Endothelial cell of umbilical vein (primary cell): ENCODE measurements at regions not wholly inside any gene's neighbourhood (a gene's known extent, or its start where the extent isn't known, plus 50 kb on each side); places are given as distances from the start of the nearest gene placed in this dataset.

Experiments used
- BruUV-seq: library from RNA; stranded (reverse); fragments of 400-500 nt; replicated peaks from 2 replicates; lab custom pipeline; 2021; lab: Mats Ljungman, UMichigan
- CTCF ChIA-PET: fragments of 300-600, 350-600 bp; sonication (Branson Sonifier 250); formaldehyde crosslinking; loops from one replicate; lab custom pipeline; 2021; ENCODE audit warnings: antibody characterized with exemption, inconsistent platforms; lab: Charles Lee
- POLR2A ChIA-PET: fragments of 300-600, 350-600 bp; sonication (Branson Sonifier 250); formaldehyde crosslinking; loops from one replicate; lab custom pipeline; 2021; ENCODE audit warnings: antibody characterized with exemption, inconsistent platforms; lab: Charles Lee
- DNase-seq: peaks from one replicate; pipeline ENCODE4 v3.0.0-alpha.2; 2011; ENCODE audit warnings: low read depth, low spot score
- FAIRE-seq: peaks from 2 replicates; lab custom pipeline; 2011; peaks lifted over from hg19 to GRCh38; lab: Jason Lieb, UNC
- H2AFZ ChIP-seq: 2 replicates; pipeline ENCODE4 v1.6.0; 2012; ENCODE audit warnings: low read depth, low read length, control low read depth, inconsistent platforms
- H3K27ac ChIP-seq: 2 replicates; pipeline ENCODE4 v1.5.1; 2011; ENCODE audit warnings: low read depth, mild to moderate bottlenecking, control low read depth, low read length, moderate library complexity; ENCODE audit not compliant: insufficient read depth
- H3K27me3 ChIP-seq, 2 experiments: 2 replicates each; pipeline versions ENCODE4 v1.6.0 to v1.6.1; 2011; ENCODE audit warnings: low read length in 2 of 2, mixed read lengths in 1 of 2; ENCODE audit not compliant: control insufficient read depth in 2 of 2, insufficient read depth in 2 of 2
- H3K36me3 ChIP-seq, 2 experiments: 2 replicates in 1 of 2; 3 replicates in 1 of 2; pipeline ENCODE4 v1.5.1; 2011; ENCODE audit warnings: low read length in 2 of 2, mild to moderate bottlenecking in 1 of 2, moderate library complexity in 1 of 2; ENCODE audit not compliant: control insufficient read depth in 2 of 2, insufficient read depth in 2 of 2; ENCODE audit errors: extremely low read depth in 1 of 2
- H3K4me1 ChIP-seq: 3 replicates; pipeline ENCODE4 v1.5.1; 2011; ENCODE audit warnings: mild to moderate bottlenecking, low read length; ENCODE audit not compliant: control insufficient read depth, insufficient read depth; ENCODE audit errors: extremely low read depth
- H3K4me2 ChIP-seq: 2 replicates; pipeline ENCODE4 v1.6.1; 2011; ENCODE audit warnings: low read length, control low read depth, mixed read lengths; ENCODE audit not compliant: insufficient read depth
- H3K4me3 ChIP-seq, 3 experiments: fragments of 200-600 bp in 1 of 3; sonication (generic), shearing (Covaris generic) in 1 of 3; replicated peaks in 1 of 3; 2 replicates each; pipeline ENCODE4 v1.5.1; 2011 to 2016; ENCODE audit warnings: control low read depth in 3 of 3, low read length in 3 of 3, mild to moderate bottlenecking in 2 of 3, inconsistent platforms in 1 of 3, low read depth in 1 of 3, moderate library complexity in 1 of 3; ENCODE audit not compliant: insufficient read depth in 1 of 3
- H3K79me2 ChIP-seq: 2 replicates; pipeline ENCODE4 v1.6.0; 2012; ENCODE audit warnings: low read length, inconsistent platforms; ENCODE audit not compliant: control insufficient read depth, insufficient read depth
- H3K9ac ChIP-seq: replicated peaks from 2 replicates; pipeline ENCODE3; 2011; ENCODE audit warnings: low read length, control low read depth; ENCODE audit not compliant: insufficient read depth; ENCODE audit errors: extremely low read depth
- H3K9me1 ChIP-seq: replicated peaks from 3 replicates; pipeline ENCODE4 v1.6.0; 2011; ENCODE audit warnings: mild to moderate bottlenecking, low read length; ENCODE audit not compliant: control insufficient read depth, insufficient read depth; ENCODE audit errors: extremely low read depth
- H3K9me3 ChIP-seq: replicated peaks from 2 replicates; pipeline ENCODE4 v1.5.1; 2012; ENCODE audit warnings: low read length, inconsistent platforms; ENCODE audit not compliant: control insufficient read depth, insufficient read depth
- H4K20me1 ChIP-seq: replicated peaks from 2 replicates; pipeline ENCODE3; 2011; ENCODE audit warnings: mild to moderate bottlenecking, low read length; ENCODE audit not compliant: control insufficient read depth, insufficient read depth; ENCODE audit errors: extremely low read depth
- EZH2 ChIP-seq: IDR thresholded peaks from 2 replicates; pipeline ENCODE4 v1.6.1; 2012; ENCODE audit warnings: borderline replicate concordance, low read depth, mild to moderate bottlenecking, moderate library complexity, low read length, inconsistent platforms; ENCODE audit not compliant: severe bottlenecking
- FOS ChIP-seq: IDR thresholded peaks from 2 replicates; pipeline ENCODE4 v1.6.1; 2011; ENCODE audit warnings: mild to moderate bottlenecking, low read length, moderate library complexity, borderline replicate concordance; ENCODE audit not compliant: insufficient read depth
- GATA2 ChIP-seq: IDR thresholded peaks from 2 replicates; pipeline ENCODE4 v1.7.0; 2011; ENCODE audit warnings: low read depth, mild to moderate bottlenecking, moderate library complexity, mixed read lengths, low read length; ENCODE audit not compliant: insufficient read length, insufficient read depth
- JUN ChIP-seq: IDR thresholded peaks from 2 replicates; pipeline ENCODE4 v1.6.1; 2011; ENCODE audit warnings: borderline replicate concordance, low read depth; ENCODE audit not compliant: insufficient read length, insufficient read depth
- MYC ChIP-seq: IDR thresholded peaks from one replicate; pipeline ENCODE4 v1.6.1; 2011; ENCODE audit warnings: mild to moderate bottlenecking, low read depth, low read length
- POLR2A ChIP-seq: IDR thresholded peaks from 2 replicates; pipeline ENCODE4 v1.6.1; 2012; ENCODE audit warnings: low read depth, mild to moderate bottlenecking, control low read depth, low read length
- POLR2AphosphoS5 ChIP-seq: IDR thresholded peaks from 2 replicates; pipeline ENCODE4 v1.6.1; 2012; ENCODE audit warnings: low read depth, mild to moderate bottlenecking, control low read depth, low read length, moderate library complexity; ENCODE audit not compliant: insufficient read depth
- dilution Hi-C: fragments of 300-500 bp; cut with MboI; formaldehyde crosslinking; loops from one replicate; pipeline ENCODE4 v1.15.0; 2019; ENCODE audit warnings: low sequenced_read_pairs; ENCODE audit not compliant: extremely low pct_ligation_motif_present
- intact Hi-C: fragments of 100-400 bp; cut with micrococcal nuclease; formaldehyde crosslinking; loops from one replicate; pipeline ENCODE4 v1.10.0; 2022
- TF ChIP-seq, protein P1 (sequence below), 2 donors: IDR thresholded peaks; 1 replicate in 1 of 2; 2 replicates in 1 of 2; pipeline ENCODE4 v1.5.1; 2011; ENCODE audit warnings: low read length in 2 of 2, mild to moderate bottlenecking in 2 of 2, moderate library complexity in 2 of 2, control low read depth in 1 of 2, inconsistent platforms in 1 of 2, low read depth in 1 of 2; ENCODE audit not compliant: insufficient read depth in 1 of 2; ENCODE audit errors: extremely low read depth in 1 of 2
- TF ChIP-seq, protein P2 (sequence below): IDR thresholded peaks from 2 replicates; pipeline ENCODE4 v1.6.1; 2011; ENCODE audit not compliant: insufficient read depth, insufficient read length

DNA sequence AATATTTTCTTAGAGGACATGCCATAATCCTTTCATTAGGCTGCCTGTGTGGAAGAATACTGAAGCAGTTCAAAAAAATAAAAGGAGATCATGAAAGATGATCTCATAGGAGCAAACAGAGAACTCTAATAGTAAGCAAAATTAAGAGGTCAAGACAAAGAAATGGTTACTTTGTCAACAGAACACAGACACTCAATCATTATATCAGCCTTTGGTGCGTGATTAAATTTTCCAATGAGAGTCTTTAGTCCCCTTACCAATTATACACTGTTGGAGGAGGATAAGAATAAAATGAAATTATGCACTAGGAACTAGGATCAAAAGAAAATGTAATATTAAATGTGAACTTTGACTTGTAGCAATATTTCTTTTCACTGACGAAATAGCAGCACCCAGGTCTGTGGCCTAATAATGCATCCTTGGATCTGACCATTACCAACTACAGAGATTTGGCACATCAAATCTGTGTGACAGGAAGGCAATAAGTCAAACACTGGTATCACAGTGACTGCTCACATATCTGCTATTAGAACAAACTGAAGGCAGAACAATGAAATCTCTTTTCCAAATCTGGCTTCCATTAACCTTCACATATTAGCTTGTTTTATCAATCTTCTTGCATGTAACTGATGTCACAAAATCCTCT lies 1812.9 kb downstream of the PLA2G4A start:
- Histone ChIP-seq H3K9me3 (no peaks in the 10 kb centered on the region), H3K27ac (no peak overlapping the region), H3K36me3 (no peaks in the 10 kb centered on the region), H3K4me1 (no peaks in the 10 kb centered on the region), H3K9ac (no peak overlapping the region), H3K4me3 (no peak overlapping the region), H3K9me1 (no peaks in the 10 kb centered on the region), H4K20me1 (no peaks in the 10 kb centered on the region), H2AFZ (no peak overlapping the region), H3K27me3 (no peaks in the 10 kb centered on the region), H3K4me2 (no peak overlapping the region), H3K79me2 (no peaks in the 10 kb centered on the region)
- no peak for TF ChIP-seq MYC
- TF ChIP-seq GATA2: no peak
- TF ChIP-seq POLR2AphosphoS5: no peak
- TF ChIP-seq JUN: no peak
- TF ChIP-seq FOS: no peak
- TF ChIP-seq EZH2: no peak
- TF ChIP-seq, protein P1, sequence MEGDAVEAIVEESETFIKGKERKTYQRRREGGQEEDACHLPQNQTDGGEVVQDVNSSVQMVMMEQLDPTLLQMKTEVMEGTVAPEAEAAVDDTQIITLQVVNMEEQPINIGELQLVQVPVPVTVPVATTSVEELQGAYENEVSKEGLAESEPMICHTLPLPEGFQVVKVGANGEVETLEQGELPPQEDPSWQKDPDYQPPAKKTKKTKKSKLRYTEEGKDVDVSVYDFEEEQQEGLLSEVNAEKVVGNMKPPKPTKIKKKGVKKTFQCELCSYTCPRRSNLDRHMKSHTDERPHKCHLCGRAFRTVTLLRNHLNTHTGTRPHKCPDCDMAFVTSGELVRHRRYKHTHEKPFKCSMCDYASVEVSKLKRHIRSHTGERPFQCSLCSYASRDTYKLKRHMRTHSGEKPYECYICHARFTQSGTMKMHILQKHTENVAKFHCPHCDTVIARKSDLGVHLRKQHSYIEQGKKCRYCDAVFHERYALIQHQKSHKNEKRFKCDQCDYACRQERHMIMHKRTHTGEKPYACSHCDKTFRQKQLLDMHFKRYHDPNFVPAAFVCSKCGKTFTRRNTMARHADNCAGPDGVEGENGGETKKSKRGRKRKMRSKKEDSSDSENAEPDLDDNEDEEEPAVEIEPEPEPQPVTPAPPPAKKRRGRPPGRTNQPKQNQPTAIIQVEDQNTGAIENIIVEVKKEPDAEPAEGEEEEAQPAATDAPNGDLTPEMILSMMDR (IDR thresholded peaks at IDR 0.05; ENCODE audit: extremely low read depth in 1 of 2, insufficient read depth in 1 of 2, low read depth in 1 of 2, low read length in 2 of 2): no peak
- TF ChIP-seq, protein P2, sequence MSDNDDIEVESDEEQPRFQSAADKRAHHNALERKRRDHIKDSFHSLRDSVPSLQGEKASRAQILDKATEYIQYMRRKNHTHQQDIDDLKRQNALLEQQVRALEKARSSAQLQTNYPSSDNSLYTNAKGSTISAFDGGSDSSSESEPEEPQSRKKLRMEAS: no peak
- TF ChIP-seq POLR2A: no peak
- dilution Hi-C loops (no loop called here), intact Hi-C loops (no loop called here)
- FAIRE-seq (no peak), DNase-seq (no peak)
- no TSS peak for BruUV-seq
- ChIA-PET POLR2A (no interaction called here), CTCF (interaction anchor here (1.4 kb wide), 1 partner anchor 36 kb away, joined by 3 read pairs; no protein-coding TSS in a partner anchor)
